Neural progenitor cell (in vitro differentiated cells): ENCODE measurements at regions not wholly inside any gene's neighbourhood (a gene's known extent, or its start where the extent isn't known, plus 50 kb on each side); places are given as distances from the start of the nearest gene placed in this dataset.

Experiments used
- DNase-seq: peaks from one replicate; pipeline ENCODE4 v3.0.0-alpha.2; 2016; ENCODE audit warnings: low spot score
- H2AFZ ChIP-seq: fragments of 200-600 bp; sonication (generic); replicated peaks from 2 replicates; pipeline ENCODE4 v1.6.1; 2016; ENCODE audit warnings: antibody characterized with exemption
- H3F3A ChIP-seq: fragments of 200-600 bp; sonication (generic); 2 replicates; pipeline ENCODE4 v1.6.1; 2016; ENCODE audit warnings: antibody characterized with exemption, low read depth
- H3K27ac ChIP-seq: fragments of 200-600 bp; sonication (generic); 2 replicates; pipeline ENCODE4 v1.5.1; 2016; ENCODE audit warnings: mild to moderate bottlenecking
- H3K27me3 ChIP-seq: fragments of 200-600 bp; sonication (generic); 2 replicates; pipeline ENCODE4 v1.6.1; 2016; ENCODE audit warnings: mild to moderate bottlenecking, moderate library complexity
- H3K36me3 ChIP-seq: fragments of 200-600 bp; sonication (generic); 2 replicates; pipeline ENCODE4 v1.5.1; 2016
- H3K4me1 ChIP-seq: fragments of 200-600 bp; sonication (generic); 2 replicates; pipeline ENCODE4 v1.6.1; 2016; ENCODE audit warnings: mixed run types
- H3K4me2 ChIP-seq: fragments of 200-600 bp; sonication (generic); 2 replicates; pipeline ENCODE4 v1.6.1; 2016
- H3K4me3 ChIP-seq: fragments of 200-600 bp; sonication (generic); 2 replicates; pipeline ENCODE4 v1.5.1; 2016
- H3K79me2 ChIP-seq: fragments of 200-600 bp; sonication (generic); 2 replicates; pipeline ENCODE4 v1.6.1; 2016; ENCODE audit warnings: low read depth
- H3K9ac ChIP-seq: fragments of 200-600 bp; sonication (generic); 2 replicates; pipeline ENCODE4 v1.6.1; 2016
- H3K9me3 ChIP-seq: fragments of 200-600 bp; sonication (generic); 2 replicates; pipeline ENCODE4 v1.5.1; 2016; ENCODE audit warnings: low read depth
- H4K20me1 ChIP-seq: fragments of 200-600 bp; sonication (generic); 2 replicates; pipeline ENCODE4 v1.6.1; 2016; ENCODE audit warnings: low read depth
- H3K27ac Mint-ChIP-seq: 3 replicates; pipeline ENCODE4 v1.8.0; 2021; ENCODE audit warnings: mixed read lengths
- H3K27me3 Mint-ChIP-seq: 2 replicates; pipeline ENCODE4 v1.8.0; 2022; ENCODE audit warnings: low read depth, mild to moderate bottlenecking, inconsistent platforms, moderate library complexity, mixed read lengths; ENCODE audit not compliant: insufficient read depth
- H3K36me3 Mint-ChIP-seq: 3 replicates; pipeline ENCODE4 v1.8.0; 2021; ENCODE audit warnings: mixed read lengths
- H3K4me1 Mint-ChIP-seq: 3 replicates; pipeline ENCODE4 v1.8.0; 2021; ENCODE audit warnings: mixed read lengths
- H3K4me3 Mint-ChIP-seq: 3 replicates; pipeline ENCODE4 v1.8.0; 2021; ENCODE audit warnings: mild to moderate bottlenecking, moderate library complexity, mixed read lengths
- H3K9me3 Mint-ChIP-seq: 3 replicates; pipeline ENCODE4 v1.8.0; 2020; ENCODE audit warnings: mixed read lengths
- CTCF ChIP-seq: fragments of 200-600 bp; sonication (generic); IDR thresholded peaks from 2 replicates; pipeline ENCODE4 v1.5.1; 2017; ENCODE audit warnings: antibody characterized with exemption, mild to moderate bottlenecking
- EZH2 ChIP-seq: fragments of 200-600 bp; sonication (generic); IDR thresholded peaks from 2 replicates; pipeline ENCODE4 v1.6.1; 2017; ENCODE audit warnings: antibody characterized with exemption, mild to moderate bottlenecking, moderate library complexity
- EZH2phosphoT487 ChIP-seq: fragments of 200-600 bp; sonication (generic); IDR thresholded peaks from 2 replicates; pipeline ENCODE4 v1.6.1; 2017; ENCODE audit warnings: antibody characterized with exemption

- Histone ChIP-seq H3K27ac (peak overlapping the region; percentile 46), H3K79me2 (no peaks in the 10 kb centered on the region), H3K36me3 (no peaks in the 10 kb centered on the region), H3K4me1 (peaks cover 64% of the 10 kb centered on the region), H3K4me3 (no peak overlapping the region), H4K20me1 (no peaks in the 10 kb centered on the region), H3K9ac (no peak overlapping the region), H3F3A (peaks cover 61% of the 10 kb centered on the region), H3K9me3 (peaks cover 3% of the 10 kb centered on the region), H3K4me2 (peak overlapping the region; percentile 37), H3K27me3 (no peaks in the 10 kb centered on the region), H2AFZ (no peak overlapping the region)
- Mint-ChIP-seq H3K36me3 (peaks cover 3% of the 10 kb centered on the region), H3K4me3 (no peak overlapping the region), H3K4me1 (peaks cover 63% of the 10 kb centered on the region), H3K27me3 (peaks cover 6% of the 10 kb centered on the region), H3K27ac (peak overlapping the region; percentile 95), H3K9me3 (peaks cover 14% of the 10 kb centered on the region)
- TF ChIP-seq EZH2phosphoT487 (no peak), CTCF (no peak), EZH2 (no peak)
- DNase-seq, result peak; percentile 6
These were observed 170.8 kb downstream of the AKR1D1 start for GRCh38 chr7:138247081-138247480.

GRCh38 chr7:138247568-138248333 lies 171.5 kb downstream of the AKR1D1 start:
- Mint-ChIP-seq H3K4me1 (peaks cover 63% of the 10 kb centered on the region), H3K36me3 (peaks cover 3% of the 10 kb centered on the region), H3K27ac (peak overlapping the region; percentile 95), H3K9me3 (peaks cover 16% of the 10 kb centered on the region), H3K27me3 (peaks cover 6% of the 10 kb centered on the region), H3K4me3 (peak overlapping the region; percentile 11)
- Histone ChIP-seq H3K27me3 (no peaks in the 10 kb centered on the region), H3F3A (peaks cover 55% of the 10 kb centered on the region), H3K9me3 (peaks cover 3% of the 10 kb centered on the region), H3K4me2 (peak overlapping the region; percentile 37), H3K79me2 (no peaks in the 10 kb centered on the region), H3K36me3 (no peaks in the 10 kb centered on the region), H3K4me3 (no peak overlapping the region), H2AFZ (no peak overlapping the region), H3K4me1 (peaks cover 62% of the 10 kb centered on the region), H3K9ac (no peak overlapping the region), H4K20me1 (no peaks in the 10 kb centered on the region), H3K27ac (peak overlapping the region; percentile 46)
- peak; percentile 33 for DNase-seq
- no peak for TF ChIP-seq EZH2phosphoT487
- TF ChIP-seq CTCF, result no peak
- TF ChIP-seq EZH2, result no peak

- Histone ChIP-seq H3K4me2 (no peak overlapping the region), H3F3A (peaks cover 47% of the 10 kb centered on the region), H3K4me3 (no peak overlapping the region), H4K20me1 (no peaks in the 10 kb centered on the region), H3K79me2 (no peaks in the 10 kb centered on the region), H3K9ac (no peak overlapping the region), H3K9me3 (peaks cover 3% of the 10 kb centered on the region), H3K27ac (no peak overlapping the region), H3K27me3 (no peaks in the 10 kb centered on the region), H3K4me1 (peaks cover 57% of the 10 kb centered on the region), H3K36me3 (no peaks in the 10 kb centered on the region), H2AFZ (no peak overlapping the region)
- Mint-ChIP-seq H3K36me3 (peaks cover 6% of the 10 kb centered on the region), H3K27ac (peak overlapping the region; percentile 47), H3K4me3 (no peak overlapping the region), H3K4me1 (peaks cover 58% of the 10 kb centered on the region), H3K27me3 (peaks cover 9% of the 10 kb centered on the region), H3K9me3 (peaks cover 23% of the 10 kb centered on the region)
- TF ChIP-seq CTCF, result no peak
- no peak for TF ChIP-seq EZH2
- TF ChIP-seq EZH2phosphoT487, result no peak
- no peak for DNase-seq
These were observed 172.3 kb downstream of the AKR1D1 start for GRCh38 chr7:138248609-138249008.
